Liver (tissue), 8 donors: ENCODE measurements at regions not wholly inside any gene's neighbourhood (a gene's known extent, or its start where the extent isn't known, plus 50 kb on each side); places are given as distances from the start of the nearest gene placed in this dataset.

ENCODE experiments used
- DNase-seq: peaks from one replicate; pipeline ENCODE4 v3.0.0-alpha.2; 2017; ENCODE audit warnings: low spot score
- H3K27ac ChIP-seq, 2 donors: one replicate each; pipeline ENCODE4 v1.7.0; 2013; ENCODE audit warnings: inconsistent platforms in 2 of 2, low read length in 2 of 2, control low read depth in 1 of 2, low read depth in 1 of 2, mild to moderate bottlenecking in 1 of 2
- H3K27me3 ChIP-seq, 4 donors: one replicate each; pipeline versions ENCODE4 v1.6.1 to v1.7.0; 2013; ENCODE audit warnings: low read length in 3 of 4, inconsistent platforms in 1 of 4, mild to moderate bottlenecking in 1 of 4, moderate library complexity in 1 of 4; ENCODE audit not compliant: control insufficient read depth in 4 of 4, insufficient read depth in 4 of 4
- H3K36me3 ChIP-seq, 4 donors: one replicate each; pipeline versions ENCODE4 v1.6.1 to v1.7.0; 2013; ENCODE audit warnings: low read length in 3 of 4, mild to moderate bottlenecking in 3 of 4, low read depth in 1 of 4, moderate library complexity in 1 of 4; ENCODE audit not compliant: control insufficient read depth in 4 of 4, insufficient read depth in 3 of 4
- H3K4me1 ChIP-seq, 4 donors: one replicate each; pipeline versions ENCODE4 v1.6.1 to v1.7.0; 2013; ENCODE audit warnings: low read length in 3 of 4, mild to moderate bottlenecking in 3 of 4, moderate library complexity in 1 of 4; ENCODE audit not compliant: control insufficient read depth in 4 of 4, insufficient read depth in 4 of 4
- H3K4me3 ChIP-seq, 3 donors: one replicate each; pipeline versions ENCODE4 v1.6.1 to v1.7.0; 2013; ENCODE audit warnings: low read length in 3 of 3, control low read depth in 1 of 3, low read depth in 1 of 3, mild to moderate bottlenecking in 1 of 3
- H3K9ac ChIP-seq, 2 donors: one replicate each; pipeline ENCODE4 v1.7.0; 2013; ENCODE audit warnings: low read length in 2 of 2, mild to moderate bottlenecking in 2 of 2, moderate library complexity in 2 of 2, control low read depth in 1 of 2, low read depth in 1 of 2
- H3K9me3 ChIP-seq, 4 donors: one replicate each; pipeline versions ENCODE4 v1.6.1 to v1.7.0; 2013; ENCODE audit warnings: low read length in 3 of 4; ENCODE audit not compliant: control insufficient read depth in 4 of 4
- ATF3 ChIP-seq: IDR thresholded peaks from 2 replicates; pipeline ENCODE4 v1.6.1; 2016; ENCODE audit warnings: antibody characterized with exemption
- CTCF ChIP-seq: fragments of 150-350 bp; IDR thresholded peaks from 2 replicates; pipeline ENCODE4 v1.5.1; 2017; ENCODE audit warnings: improper control_type of control experiment, low read depth, low read length; ENCODE audit not compliant: missing input control
- EGR1 ChIP-seq, 2 donors: IDR thresholded peaks; 2 replicates each; pipeline ENCODE4 v1.6.1; 2016 to 2018; ENCODE audit warnings: antibody characterized with exemption in 2 of 2, low read depth in 2 of 2
- FOXA1 ChIP-seq: IDR thresholded peaks from 2 replicates; pipeline ENCODE4 v1.6.1; 2016; ENCODE audit warnings: antibody characterized with exemption
- FOXA2 ChIP-seq: IDR thresholded peaks from 2 replicates; pipeline ENCODE4 v1.6.1; 2016; ENCODE audit warnings: antibody characterized with exemption
- GABPA ChIP-seq, 2 donors: IDR thresholded peaks in 1 of 2; conservative IDR thresholded peaks in 1 of 2; 2 replicates each; pipeline ENCODE4 v1.6.1; 2016; ENCODE audit warnings: antibody characterized with exemption in 2 of 2, mild to moderate bottlenecking in 1 of 2, moderate library complexity in 1 of 2
- HNF4A ChIP-seq, 2 donors: conservative IDR thresholded peaks; 2 replicates each; pipeline ENCODE4 v1.6.1; 2016; ENCODE audit warnings: antibody characterized with exemption in 2 of 2, mild to moderate bottlenecking in 2 of 2
- HNF4G ChIP-seq: IDR thresholded peaks from 2 replicates; pipeline ENCODE4 v1.6.1; 2016; ENCODE audit warnings: antibody characterized with exemption
- JUND ChIP-seq, 2 donors: IDR thresholded peaks; 2 replicates each; pipeline ENCODE4 v1.6.1; 2016; ENCODE audit warnings: antibody characterized with exemption in 2 of 2
- MAX ChIP-seq: IDR thresholded peaks from 2 replicates; pipeline ENCODE4 v1.6.1; 2016; ENCODE audit warnings: antibody characterized with exemption
- NR2F2 ChIP-seq: IDR thresholded peaks from 2 replicates; pipeline ENCODE4 v1.6.1; 2016; ENCODE audit warnings: antibody characterized with exemption
- REST ChIP-seq: IDR thresholded peaks from 2 replicates; pipeline ENCODE4 v1.6.1; 2016; ENCODE audit warnings: antibody characterized with exemption, mild to moderate bottlenecking
- RXRA ChIP-seq, 2 donors: IDR thresholded peaks; 2 replicates each; pipeline ENCODE4 v1.6.1; 2017 to 2018; ENCODE audit warnings: antibody characterized with exemption in 2 of 2, mild to moderate bottlenecking in 1 of 2
- SP1 ChIP-seq: IDR thresholded peaks from 2 replicates; pipeline ENCODE4 v1.6.1; 2018; ENCODE audit warnings: antibody characterized with exemption, mild to moderate bottlenecking
- TAF1 ChIP-seq: conservative IDR thresholded peaks from 2 replicates; pipeline ENCODE4 v1.6.1; 2016; ENCODE audit warnings: antibody characterized with exemption, mild to moderate bottlenecking
- YY1 ChIP-seq: IDR thresholded peaks from 2 replicates; pipeline ENCODE4 v1.6.1; 2016; ENCODE audit warnings: antibody characterized with exemption, mild to moderate bottlenecking
- ZBTB33 ChIP-seq: IDR thresholded peaks from 2 replicates; pipeline ENCODE4 v1.6.1; 2016; ENCODE audit warnings: antibody characterized with exemption
- WGBS: extraction: QIAGEN DNeasy Blood & Tissue Kit; methylation state at CpG from one replicate; pipeline ENCODE4 v1.1.7; 2013; 5-methylcytosine and 5-hydroxymethylcytosine counted together
- donor health status: healthy.
- donor health status: healthy.
- donor health status: healthy.
- donor health status: healthy.
- donor health status: healthy.

- no peak for TF ChIP-seq ATF3
- no peak for TF ChIP-seq GABPA (IDR thresholded peaks at IDR 0.05 in 1 of 2, conservative IDR thresholded peaks at IDR 0.05 in 1 of 2)
- no peak for TF ChIP-seq TAF1
- no peak for TF ChIP-seq HNF4A (conservative IDR thresholded peaks at IDR 0.05)
- no peak for TF ChIP-seq YY1
- no peak for TF ChIP-seq MAX
- no peak for TF ChIP-seq ZBTB33
- no peak for TF ChIP-seq EGR1 (IDR thresholded peaks at IDR 0.05; ENCODE audit: low read depth in 2 of 2)
- TF ChIP-seq FOXA1, result no peak
- no peak for TF ChIP-seq NR2F2
- no peak for TF ChIP-seq HNF4G
- no peak for TF ChIP-seq FOXA2
- no peak for TF ChIP-seq REST
- no peak for TF ChIP-seq RXRA (IDR thresholded peaks at IDR 0.05)
- no peak for TF ChIP-seq SP1
- TF ChIP-seq CTCF, result no peak
- TF ChIP-seq JUND (IDR thresholded peaks at IDR 0.05), result no peak
These were observed 125.6 kb upstream of the SASH1 start for GRCh38 chr6:148217051-148217450.

GRCh38 chr6:148217921-148218320 lies 124.7 kb upstream of the SASH1 start:
- 76% methylated on average over 3 of the region's 3 CpGs for WGBS
- H3K4me1 ChIP-seq, result peaks cover 3 to 6% (median 5%) of the 10 kb centered on the region in 4 donors
- H3K4me3 ChIP-seq, result no peak overlapping the region
- no peak for DNase-seq
- no peaks in the 10 kb centered on the region for H3K9me3 ChIP-seq
- H3K27me3 ChIP-seq, result no peaks in the 10 kb centered on the region
- no peak overlapping the region for H3K27ac ChIP-seq
- no peaks in the 10 kb centered on the region for H3K36me3 ChIP-seq
- H3K9ac ChIP-seq, result no peak overlapping the region
- TF ChIP-seq ATF3, result no peak
- TF ChIP-seq FOXA2, result no peak
- no peak for TF ChIP-seq ZBTB33
- TF ChIP-seq RXRA (IDR thresholded peaks at IDR 0.05), result no peak
- TF ChIP-seq FOXA1, result no peak
- no peak for TF ChIP-seq REST
- no peak for TF ChIP-seq GABPA (IDR thresholded peaks at IDR 0.05 in 1 of 2, conservative IDR thresholded peaks at IDR 0.05 in 1 of 2)

More at GRCh38 chr6:148217051-148217450, 125.6 kb upstream of the SASH1 start:
- no peaks in the 10 kb centered on the region for H3K36me3 ChIP-seq
- H3K4me3 ChIP-seq, result no peak overlapping the region
- 90% methylated on average over 4 of the region's 4 CpGs for WGBS
- H3K4me1 ChIP-seq, result peaks cover 3 to 6% (median 5%) of the 10 kb centered on the region in 4 donors
- no peak for DNase-seq
- H3K9me3 ChIP-seq, result no peaks in the 10 kb centered on the region
- H3K27ac ChIP-seq, result no peak overlapping the region
- H3K9ac ChIP-seq, result no peak overlapping the region
- no peaks in the 10 kb centered on the region for H3K27me3 ChIP-seq
